ENCODE measurements at regions not wholly inside any gene's neighbourhood (a gene's known extent, or its start where the extent isn't known, plus 50 kb on each side); places are given as distances from the start of the nearest gene placed in this dataset.

DNA sequence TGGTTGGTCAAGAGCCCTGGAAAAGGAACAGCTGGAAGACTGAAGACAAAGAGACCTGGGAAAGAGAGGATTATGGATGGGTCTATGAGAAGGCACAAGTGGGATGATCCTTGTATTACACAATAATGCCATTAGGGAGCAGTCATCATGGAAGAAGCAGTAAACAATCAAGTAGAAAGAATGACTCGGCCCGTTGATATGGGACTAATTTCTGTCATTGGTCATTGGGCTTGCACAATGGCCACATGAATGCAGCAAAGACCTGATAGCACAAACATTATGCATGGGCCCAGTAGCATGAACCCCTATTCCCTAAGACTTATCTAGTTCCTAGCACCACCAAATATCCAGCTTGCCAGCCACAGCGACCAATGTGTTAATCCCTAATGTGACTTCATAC lies 390.3 kb upstream of the ZNF507 start:
- TF ChIP-seq, protein P1, sequence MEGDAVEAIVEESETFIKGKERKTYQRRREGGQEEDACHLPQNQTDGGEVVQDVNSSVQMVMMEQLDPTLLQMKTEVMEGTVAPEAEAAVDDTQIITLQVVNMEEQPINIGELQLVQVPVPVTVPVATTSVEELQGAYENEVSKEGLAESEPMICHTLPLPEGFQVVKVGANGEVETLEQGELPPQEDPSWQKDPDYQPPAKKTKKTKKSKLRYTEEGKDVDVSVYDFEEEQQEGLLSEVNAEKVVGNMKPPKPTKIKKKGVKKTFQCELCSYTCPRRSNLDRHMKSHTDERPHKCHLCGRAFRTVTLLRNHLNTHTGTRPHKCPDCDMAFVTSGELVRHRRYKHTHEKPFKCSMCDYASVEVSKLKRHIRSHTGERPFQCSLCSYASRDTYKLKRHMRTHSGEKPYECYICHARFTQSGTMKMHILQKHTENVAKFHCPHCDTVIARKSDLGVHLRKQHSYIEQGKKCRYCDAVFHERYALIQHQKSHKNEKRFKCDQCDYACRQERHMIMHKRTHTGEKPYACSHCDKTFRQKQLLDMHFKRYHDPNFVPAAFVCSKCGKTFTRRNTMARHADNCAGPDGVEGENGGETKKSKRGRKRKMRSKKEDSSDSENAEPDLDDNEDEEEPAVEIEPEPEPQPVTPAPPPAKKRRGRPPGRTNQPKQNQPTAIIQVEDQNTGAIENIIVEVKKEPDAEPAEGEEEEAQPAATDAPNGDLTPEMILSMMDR (IDR thresholded peaks at IDR 0.05) = no peak
- no peak for TF ChIP-seq POLR2A (IDR thresholded peaks at IDR 0.05)
